ENCODE measurements at regions not wholly inside any gene's neighbourhood (a gene's known extent, or its start where the extent isn't known, plus 50 kb on each side); places are given as distances from the start of the nearest gene placed in this dataset.

DNA sequence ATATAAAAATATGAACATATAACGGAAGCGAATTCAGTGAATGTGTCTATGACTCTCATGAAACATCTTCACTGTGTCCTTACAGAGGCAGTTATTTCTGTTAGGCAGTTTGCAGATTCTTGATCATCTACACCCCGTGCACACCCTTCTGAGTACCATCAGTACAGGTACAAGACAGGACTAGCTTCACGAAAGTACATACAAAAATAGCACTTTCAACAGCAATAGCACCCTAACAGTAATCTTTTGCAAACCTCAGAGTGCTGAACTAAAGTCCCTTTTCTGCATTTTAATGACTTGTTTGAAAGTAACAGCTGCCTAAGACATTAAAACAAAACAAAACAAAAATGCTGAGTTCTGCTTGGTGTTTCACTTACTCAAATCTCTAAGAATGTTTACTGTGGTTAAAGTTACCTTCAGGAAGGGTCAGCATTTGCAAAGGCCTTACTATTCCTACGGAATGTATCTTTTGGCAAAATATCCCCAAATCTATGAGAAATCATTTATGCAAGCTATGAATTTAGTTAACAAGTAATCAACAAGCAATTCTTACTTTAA lies 104.1 kb downstream of the CNTN3 start:
- intact Hi-C loops (cut with DNase I), result no loop called here

DNA sequence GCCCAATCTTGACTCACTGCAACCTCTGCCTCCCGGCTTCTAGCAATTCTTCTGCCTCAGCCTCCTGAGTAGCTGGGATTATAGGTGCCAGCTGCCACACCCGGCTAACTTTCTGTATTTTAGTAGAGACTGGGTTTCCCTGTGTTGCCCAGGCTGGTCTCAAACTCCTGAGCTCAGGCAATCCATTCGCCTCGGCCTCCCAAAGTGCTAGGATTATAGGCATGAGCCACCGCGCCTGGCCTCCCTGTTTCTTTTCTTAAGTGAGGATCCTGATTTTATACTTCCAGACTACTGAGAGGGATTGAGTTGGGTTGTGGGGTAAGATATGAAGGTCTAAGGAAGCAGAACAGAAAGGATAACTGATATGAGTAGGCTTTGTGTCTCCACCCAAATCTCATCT lies 106.8 kb downstream of the CNTN3 start:
- intact Hi-C loops (cut with DNase I), result no loop called here
- peak in 2 of 10 donors; percentile 58 to 59 for DNase-seq

More for the DNA sequence above, 104.1 kb downstream of the CNTN3 start:
- DNase-seq, result no peak

DNA sequence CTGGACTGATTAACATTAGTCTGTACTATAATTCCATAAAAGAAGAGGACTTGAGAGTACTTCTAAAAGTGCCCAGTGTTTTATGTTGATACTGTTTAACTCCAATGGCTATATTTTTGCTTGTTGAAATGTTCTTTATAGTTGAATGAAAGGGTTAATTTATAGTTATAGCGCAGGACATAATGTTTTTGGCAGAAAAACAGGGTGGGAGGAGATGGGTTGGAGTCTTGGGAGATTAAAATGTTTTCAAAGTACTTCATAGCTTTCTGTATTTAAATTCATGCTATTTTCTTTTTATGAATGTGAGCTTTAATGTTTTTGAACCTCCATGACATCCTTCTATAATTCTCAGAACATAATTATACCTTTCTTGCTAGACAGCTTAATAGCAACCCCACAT lies 108.2 kb downstream of the CNTN3 start:
- intact Hi-C loops (cut with DNase I), result no loop called here
- DNase-seq, result no peak

DNA sequence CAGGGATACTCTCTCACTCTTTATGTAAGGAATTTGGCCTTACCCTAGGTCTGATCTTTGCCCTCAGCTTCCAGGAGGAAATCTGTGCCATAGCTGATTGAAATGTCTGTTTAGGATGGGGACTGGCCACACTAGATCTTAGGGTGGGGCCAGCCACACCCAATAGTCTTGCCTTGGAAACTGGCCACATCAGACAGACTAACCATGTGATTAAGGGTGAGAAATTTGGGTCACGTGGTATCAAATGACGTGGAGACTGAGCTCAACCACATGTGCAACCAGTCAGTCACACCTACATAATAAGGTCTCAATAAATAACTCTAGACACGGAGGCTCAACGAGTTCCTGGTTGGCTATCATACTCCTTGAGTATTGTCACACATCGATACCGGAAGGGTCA lies 113.5 kb downstream of the CNTN3 start:
- intact Hi-C loops (cut with DNase I), result no loop called here
- DNase-seq, result no peak

DNA sequence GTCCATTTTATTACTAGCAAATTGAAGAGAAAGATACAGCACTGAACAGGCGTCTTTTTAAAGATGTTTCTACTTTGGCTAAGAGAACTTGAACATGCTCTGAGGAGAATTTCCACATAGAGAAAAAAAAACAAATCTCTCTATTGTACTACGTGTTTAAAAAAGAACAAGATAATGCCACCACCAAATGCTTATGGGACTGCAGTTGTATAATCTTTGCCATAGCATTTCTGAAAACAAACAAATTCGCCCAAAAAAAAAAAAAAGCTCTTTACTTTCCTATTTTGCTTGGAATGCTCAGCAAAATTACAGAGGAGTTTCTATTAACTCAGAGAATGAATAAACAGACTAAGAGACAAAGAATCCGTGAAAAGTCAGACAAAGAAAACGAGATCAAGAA lies 114.2 kb downstream of the CNTN3 start:
- intact Hi-C loops (cut with DNase I), result no loop called here

DNA sequence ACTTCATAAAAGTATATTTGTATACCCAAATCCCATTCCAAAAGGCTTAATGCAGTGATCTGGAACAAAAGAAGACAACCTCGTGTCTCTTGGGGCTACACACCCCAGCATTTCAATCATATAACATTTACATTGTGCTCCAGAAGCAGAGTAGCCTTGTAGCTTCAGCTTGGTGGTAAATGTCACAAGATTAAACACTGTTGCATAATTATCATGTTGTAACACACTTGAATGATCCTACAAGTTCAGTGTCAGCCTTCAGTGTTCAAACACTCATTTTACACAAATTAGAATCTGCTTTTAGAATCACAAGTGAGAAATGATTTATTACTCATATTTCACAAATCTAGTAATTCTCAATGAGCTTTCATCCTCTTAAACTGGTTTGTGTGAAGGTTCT lies 122.6 kb downstream of the CNTN3 start:
- intact Hi-C loops (cut with DNase I), result no loop called here
- no peak for DNase-seq

More for the DNA sequence above, 114.2 kb downstream of the CNTN3 start:
- no peak for DNase-seq

DNA sequence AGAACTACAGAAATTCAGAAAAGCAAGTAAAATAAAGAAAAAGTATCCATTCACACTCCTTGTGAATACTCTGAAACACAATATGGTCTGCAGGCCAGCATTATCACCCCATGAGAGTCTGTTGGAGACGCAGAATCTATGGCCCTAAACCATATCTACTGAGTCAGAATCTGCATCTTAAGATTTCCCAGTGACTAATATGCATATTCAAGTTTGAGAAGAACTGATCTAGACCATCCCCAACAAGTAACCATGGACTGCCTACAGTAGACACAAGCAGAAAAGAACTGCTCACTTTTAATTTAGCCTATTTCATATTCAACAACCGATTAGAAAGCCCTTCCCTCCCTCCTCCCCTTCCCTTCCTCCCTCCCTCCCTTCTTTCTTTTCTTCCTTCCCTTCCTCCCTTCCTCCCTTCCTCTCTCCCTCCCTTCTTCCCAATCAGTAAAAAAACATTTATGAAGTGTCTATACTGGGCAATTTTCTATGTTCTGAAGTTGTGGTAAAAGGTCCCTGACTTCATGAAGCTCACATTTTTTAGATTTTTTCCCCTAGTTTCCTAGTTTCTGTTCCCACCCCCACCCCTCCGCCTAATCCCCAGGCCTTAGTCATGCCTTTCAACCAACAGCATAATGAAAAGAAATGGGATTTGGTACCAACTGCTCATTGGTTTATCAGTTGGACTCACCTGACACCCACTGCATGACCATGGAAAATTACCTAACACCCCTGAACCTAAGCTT lies 125.2 kb downstream of the CNTN3 start:
- intact Hi-C loops (cut with DNase I), result no loop called here
- DNase-seq, result no peak

DNA sequence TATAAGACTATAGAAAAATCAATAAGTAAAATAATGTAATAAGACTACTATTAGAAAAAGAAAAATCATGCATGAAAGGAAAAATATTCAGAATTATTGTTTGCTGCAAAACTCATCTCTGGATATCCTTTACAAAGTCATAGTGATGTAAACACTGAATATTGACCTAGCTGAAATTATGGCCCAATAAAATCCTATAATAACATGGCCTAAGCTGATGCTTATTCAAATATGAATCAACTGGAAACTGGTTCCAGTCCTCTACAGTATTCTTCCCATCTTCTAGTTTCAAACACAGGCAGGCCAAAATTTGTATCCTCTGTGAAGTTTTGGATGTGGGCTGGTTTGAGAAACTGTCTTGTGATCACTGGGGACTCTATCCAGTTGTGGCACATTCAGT lies 134.5 kb downstream of the CNTN3 start:
- intact Hi-C loops (cut with DNase I), result no loop called here
- DNase-seq, result no peak

DNA sequence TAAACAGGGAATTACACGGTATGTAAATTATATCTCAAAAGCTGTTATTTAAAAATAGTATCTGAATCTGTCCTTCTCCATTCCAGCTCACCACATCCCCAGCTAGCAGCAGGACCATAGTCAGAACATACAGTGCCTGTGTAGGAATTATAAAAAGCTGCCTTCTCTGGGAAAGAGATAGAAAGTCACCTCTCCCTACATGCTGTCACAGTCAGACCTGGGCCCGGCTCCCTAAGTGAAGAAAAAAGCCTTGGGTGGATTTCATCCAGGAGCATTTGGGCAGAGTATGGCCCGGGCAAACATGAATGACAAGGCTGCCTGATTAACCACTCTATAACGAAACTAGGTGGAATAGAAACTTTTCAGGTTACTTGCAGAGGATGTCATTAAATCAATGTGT lies 144.1 kb downstream of the CNTN3 start:
- peak in 5 of 10 donors; percentile 10 to 75 (median 64) for DNase-seq

DNA sequence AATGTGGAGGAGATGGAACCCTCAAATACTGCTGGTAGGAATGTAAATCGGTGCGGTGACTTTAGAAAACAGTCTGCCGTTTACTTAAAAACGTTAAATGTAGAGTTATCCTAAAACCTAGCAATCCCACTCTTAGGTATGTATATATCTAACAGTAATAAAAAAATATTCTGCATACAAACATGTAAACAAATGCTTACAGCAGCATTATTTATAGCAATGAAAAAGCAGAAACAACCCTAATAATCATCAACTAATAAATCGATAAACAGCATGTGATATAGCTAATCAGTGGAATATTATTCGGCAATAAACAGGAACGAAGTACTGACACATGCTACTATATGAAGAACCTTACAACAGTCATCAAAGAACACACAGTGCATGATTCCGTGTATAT lies 144.7 kb downstream of the CNTN3 start:
- DNase-seq, result no peak
- intact Hi-C loops (cut with DNase I), result no loop called here

More for the DNA sequence above, 144.1 kb downstream of the CNTN3 start:
- intact Hi-C loops (cut with DNase I), result no loop called here

DNA sequence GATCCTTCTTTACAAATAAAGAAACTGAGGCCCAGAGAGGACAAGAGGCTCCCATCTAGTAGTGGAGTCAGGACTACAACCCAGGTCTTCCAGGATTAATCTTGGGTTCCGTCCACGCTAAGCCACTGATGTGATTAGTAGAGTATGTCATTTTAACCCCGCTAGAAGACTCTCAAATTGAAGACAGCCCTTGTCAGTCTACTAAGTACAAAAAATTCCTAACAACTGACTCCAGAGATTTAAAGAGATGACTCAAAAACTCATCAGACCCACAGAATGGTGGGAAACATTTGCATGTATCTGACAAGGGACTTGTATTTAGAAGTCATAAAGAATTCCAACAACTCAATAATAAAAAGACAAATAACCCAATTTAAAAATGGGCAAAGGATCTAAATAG lies 145.3 kb downstream of the CNTN3 start:
- intact Hi-C loops (cut with DNase I), result no loop called here
- no peak for DNase-seq

DNA sequence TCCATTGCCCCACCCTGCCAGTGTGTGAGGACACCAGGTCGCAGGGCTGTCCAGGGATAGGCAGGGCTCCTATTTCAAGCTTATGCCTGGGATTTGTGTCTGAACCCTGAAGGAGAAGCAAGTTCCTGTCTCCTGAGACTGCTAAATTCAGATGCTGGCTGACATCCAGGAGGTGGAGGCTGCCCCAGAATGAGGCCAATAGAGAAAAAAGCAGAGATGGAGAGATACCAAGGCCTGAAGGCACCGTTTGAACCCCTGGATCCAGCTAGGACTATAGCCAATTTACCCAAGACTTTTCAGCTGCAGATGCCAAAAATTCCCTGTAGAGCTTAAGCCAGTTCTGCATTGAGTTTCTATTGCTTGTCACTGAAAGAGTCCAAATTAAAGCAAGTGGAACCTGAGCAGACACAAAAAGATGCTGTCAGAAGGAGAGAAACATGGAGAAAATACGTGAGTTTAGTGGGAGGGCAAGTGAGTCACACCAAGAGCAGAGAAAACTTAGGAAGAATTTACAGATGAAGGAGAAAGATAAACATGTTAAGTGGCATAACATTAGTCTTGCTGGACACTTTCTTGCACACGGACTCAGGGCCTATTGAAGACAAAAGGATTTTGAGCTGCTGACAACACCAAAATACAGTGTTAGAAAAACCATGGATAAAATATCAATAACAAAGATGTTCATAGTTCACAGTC lies 148.6 kb downstream of the CNTN3 start:
- intact Hi-C loops (cut with DNase I), result no loop called here
- peak in 5 of 10 donors; percentile 8 to 70 (median 11) for DNase-seq

DNA sequence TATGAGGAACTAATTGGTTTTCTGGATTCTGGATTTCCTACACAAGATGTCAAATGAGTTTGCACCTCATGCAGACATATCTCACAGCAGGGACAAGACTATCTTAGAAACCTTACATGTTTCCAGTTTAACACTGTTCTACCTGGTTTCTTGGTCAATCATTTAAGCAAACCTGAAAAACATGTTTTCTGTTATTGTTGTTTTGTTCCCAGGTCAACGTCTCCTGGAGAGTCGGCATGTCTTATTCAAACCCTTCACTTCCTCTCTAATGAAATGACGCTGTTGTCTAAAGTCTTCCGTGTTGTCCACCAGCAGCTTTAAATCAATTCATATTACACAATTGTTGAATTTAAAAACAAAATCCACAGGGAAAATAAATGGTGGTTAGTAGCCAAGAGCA lies 150.9 kb downstream of the CNTN3 start:
- intact Hi-C loops (cut with DNase I), result no loop called here
- DNase-seq, result no peak

DNA sequence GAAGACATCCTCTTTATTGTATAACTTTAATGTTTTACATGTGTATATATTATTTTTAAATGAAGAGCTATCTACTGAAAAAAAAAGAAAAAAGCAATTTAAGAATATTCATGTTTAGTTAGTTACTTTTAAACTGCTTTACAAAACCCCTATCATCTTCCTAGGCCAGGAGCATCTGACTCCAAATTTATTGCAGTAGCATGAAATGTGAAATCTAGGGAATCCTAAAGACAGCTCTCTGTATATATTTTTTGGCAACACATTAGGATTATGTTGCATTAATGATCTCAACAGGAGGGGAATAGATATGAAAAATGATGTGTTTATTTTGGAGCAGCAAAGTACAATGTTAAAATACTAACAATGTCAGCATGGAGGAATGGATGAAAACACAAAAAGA lies 158.3 kb downstream of the CNTN3 start:
- DNase-seq, result no peak
- intact Hi-C loops (cut with DNase I), result no loop called here

DNA sequence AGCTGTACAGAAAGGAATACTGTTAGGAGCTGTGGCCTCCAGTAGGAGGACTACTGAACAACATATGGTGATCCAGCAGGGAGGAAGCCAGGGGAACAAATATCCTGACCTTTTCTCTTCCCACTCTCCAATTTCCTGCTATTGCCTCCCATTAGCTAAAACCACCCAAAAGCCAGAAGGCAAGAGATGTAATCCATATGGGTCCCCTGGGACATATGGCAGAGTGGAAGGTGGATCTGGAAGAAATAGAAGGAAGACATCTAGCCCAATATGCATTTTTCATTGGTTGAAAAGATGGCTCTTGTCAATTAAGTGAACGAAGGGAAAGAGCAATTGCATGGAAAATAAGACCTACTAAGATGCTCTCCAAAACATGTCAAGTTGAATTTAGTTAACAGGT lies 167.2 kb downstream of the CNTN3 start:
- DNase-seq, result no peak
- intact Hi-C loops (cut with DNase I), result no loop called here

DNA sequence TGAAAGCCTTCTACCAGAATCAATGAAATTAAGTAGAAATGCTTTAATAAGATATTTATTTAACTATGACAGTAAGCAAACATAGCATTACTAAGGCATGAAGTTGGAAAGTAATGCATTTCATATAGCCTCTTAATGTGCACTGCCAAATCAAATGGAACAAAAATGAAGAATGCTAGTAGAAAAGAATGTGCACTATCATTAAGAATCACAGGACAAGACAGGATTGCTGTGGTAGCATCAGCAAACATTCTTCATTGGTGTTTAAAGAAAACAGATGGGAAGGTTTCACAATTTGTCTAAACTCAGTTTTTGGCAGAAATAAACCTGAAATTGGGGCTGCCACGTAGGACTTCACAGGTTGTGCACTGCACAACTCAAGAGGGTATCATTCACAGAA lies 168.9 kb downstream of the CNTN3 start:
- intact Hi-C loops (cut with DNase I), result no loop called here
- no peak for DNase-seq

DNA sequence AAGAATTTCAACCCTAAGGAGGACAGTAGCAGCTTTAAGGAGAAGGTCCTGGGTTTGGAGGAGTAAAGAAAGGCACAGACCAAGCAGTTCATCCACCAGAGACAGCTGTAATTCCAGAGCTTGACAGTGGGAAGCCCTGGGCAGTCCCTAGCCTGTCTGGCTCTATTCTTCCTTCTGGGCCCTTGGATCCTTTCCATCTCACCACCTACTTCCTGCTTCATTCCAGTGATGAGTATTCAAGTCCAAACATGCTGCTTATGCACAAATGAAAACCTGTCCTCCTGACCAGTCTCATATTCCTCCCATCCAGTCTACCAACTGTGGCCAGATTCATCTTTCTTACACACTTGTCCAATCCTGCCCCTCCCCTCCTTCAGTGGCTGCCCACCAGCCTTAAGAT lies 171.4 kb downstream of the CNTN3 start:
- intact Hi-C loops (cut with DNase I), result no loop called here
- DNase-seq, result no peak

DNA sequence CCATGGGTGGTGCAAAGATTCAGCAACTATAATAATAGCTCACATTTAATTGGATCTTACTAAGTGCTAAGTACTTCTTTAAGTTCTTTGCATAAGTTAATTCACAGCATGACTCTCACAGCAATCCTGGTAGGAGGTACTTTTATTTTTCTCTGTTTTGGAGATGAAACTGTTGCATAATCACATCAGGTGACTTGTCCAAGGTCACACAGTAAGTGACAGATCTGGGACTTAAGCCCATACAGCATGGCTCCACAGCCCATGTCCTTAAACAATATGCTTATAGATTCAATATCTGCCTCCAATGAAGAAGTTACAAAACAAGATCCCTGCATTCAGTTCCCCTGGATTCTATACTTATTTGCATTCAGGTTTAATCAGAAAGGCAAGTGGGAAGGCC lies 171.8 kb downstream of the CNTN3 start:
- intact Hi-C loops (cut with DNase I), result no loop called here
- no peak for DNase-seq

DNA sequence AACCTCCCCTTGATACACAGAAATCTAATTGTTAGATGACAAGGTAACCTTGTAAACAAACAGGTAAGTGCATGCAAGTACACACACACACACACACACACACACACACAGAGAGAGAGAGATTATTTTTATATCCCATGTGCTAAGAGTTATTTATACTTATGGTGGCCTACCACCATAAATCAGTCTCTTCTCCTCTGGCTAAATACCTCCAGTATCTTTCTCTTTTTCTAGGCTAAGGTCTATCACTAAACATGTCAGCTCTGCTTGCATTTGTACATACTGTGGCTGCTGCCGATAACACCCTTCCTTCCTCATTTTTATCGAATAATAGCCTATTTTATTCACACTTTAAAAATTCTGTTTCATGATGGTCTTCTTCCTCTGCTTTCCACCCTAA lies 172.4 kb downstream of the CNTN3 start:
- intact Hi-C loops (cut with DNase I), result no loop called here
- DNase-seq, result no peak

DNA sequence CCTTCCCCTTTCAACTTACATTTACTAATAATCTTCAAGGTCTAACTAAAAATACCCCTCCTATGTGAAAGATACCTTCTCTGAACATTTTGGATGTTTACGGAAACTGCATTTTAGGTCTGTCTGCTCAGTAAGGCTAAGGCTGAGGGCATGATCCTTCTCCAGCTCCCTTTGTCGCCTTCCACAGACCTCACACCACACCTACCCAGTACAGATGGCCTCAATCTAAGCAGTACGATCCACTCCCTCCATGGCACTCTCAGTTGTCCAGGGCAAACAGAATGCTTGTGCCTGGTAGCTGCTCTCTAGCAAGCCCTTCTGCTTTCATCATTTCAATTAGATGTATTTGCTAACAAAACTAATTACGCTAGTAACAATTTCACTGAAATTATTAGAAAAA lies 178.3 kb downstream of the CNTN3 start:
- DNase-seq, result no peak
- intact Hi-C loops (cut with DNase I), result no loop called here

DNA sequence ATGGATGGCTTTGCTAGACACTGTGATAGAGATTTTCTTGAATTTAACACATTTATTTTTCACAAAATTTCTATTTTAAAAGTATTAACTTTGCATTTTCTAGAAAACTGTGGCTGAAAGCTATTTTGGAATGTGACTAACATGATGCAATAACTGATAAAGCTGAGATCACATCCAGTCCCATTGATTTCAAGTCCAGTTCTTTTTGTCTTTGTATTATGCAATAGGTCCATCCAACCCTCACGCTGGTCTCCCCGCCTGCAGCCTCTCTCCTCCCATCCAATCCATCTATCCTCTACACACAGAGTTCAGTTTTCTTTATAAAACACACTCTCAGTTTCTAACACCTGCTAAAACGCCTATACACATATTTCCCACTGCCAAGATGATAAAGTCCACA lies 178.8 kb downstream of the CNTN3 start:
- intact Hi-C loops (cut with DNase I), result no loop called here
- no peak for DNase-seq

DNA sequence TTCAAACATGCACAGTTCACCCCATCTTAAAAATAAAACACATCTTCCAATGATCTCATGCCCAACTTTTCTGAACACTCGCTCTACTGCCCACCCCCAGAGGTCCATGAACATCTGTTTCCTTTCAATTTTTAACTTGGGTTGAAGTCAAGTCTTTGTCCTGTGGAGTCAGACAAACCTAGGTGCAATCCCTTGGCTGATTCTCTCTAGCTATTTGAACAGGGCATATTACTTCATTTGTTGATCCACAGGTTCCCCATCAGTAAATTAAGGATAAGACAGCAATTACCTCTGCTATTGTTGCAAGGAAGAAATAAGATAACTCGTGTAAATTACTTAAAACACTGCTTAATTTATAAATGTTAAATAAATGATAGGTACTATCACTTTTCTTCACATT lies 180.1 kb downstream of the CNTN3 start:
- intact Hi-C loops (cut with DNase I), result no loop called here
- DNase-seq, result no peak
